IMR-90 (cell line): ENCODE measurements at regions not wholly inside any gene's neighbourhood (a gene's known extent, or its start where the extent isn't known, plus 50 kb on each side); places are given as distances from the start of the nearest gene placed in this dataset.

ENCODE experiments used
- ATAC-seq: fragments of 200-7000 bp; cut with Tn5 transposase; 2 replicates; pipeline ENCODE4 v1.9.1; 2020; ENCODE audit warnings: low read depth, mild to moderate bottlenecking, moderate library complexity
- BruUV-seq: library from RNA; stranded (reverse); fragments of 400-500 nt; replicated peaks from 2 replicates; lab custom pipeline; 2021; lab: Mats Ljungman, UMichigan
- CTCF ChIA-PET: fragments of 300-600 bp; formaldehyde crosslinking; extraction: SDS; loops from one replicate; lab custom pipeline; 2021; ENCODE audit warnings: antibody characterized with exemption; lab: Yijun Ruan, JAX
- POLR2A ChIA-PET: fragments of 300-600 bp; sonication (Branson Sonifier 250); formaldehyde crosslinking; loops from one replicate; lab custom pipeline; 2022; ENCODE audit warnings: antibody characterized with exemption; ENCODE audit not compliant: unreplicated experiment; lab: Charles Lee
- DNase-seq: peaks from one replicate; pipeline ENCODE4 v3.0.0; 2013
- H2AFZ ChIP-seq: replicated peaks from 2 replicates; pipeline ENCODE3; 2013; ENCODE audit warnings: low read length, mild to moderate bottlenecking; ENCODE audit not compliant: poor library complexity
- H2AK5ac ChIP-seq: 2 replicates; pipeline ENCODE4 v1.6.1; 2013; ENCODE audit warnings: low read depth, low read length, inconsistent platforms
- H2AK9ac ChIP-seq: replicated peaks from 2 replicates; pipeline ENCODE3; 2013; ENCODE audit warnings: mild to moderate bottlenecking, low read depth, low read length, moderate library complexity; ENCODE audit not compliant: poor library complexity
- H2BK120ac ChIP-seq: 2 replicates; pipeline ENCODE4 v1.6.1; 2013; ENCODE audit warnings: low read depth, low read length, inconsistent platforms
- H2BK15ac ChIP-seq: 3 replicates; pipeline ENCODE4 v1.6.1; 2013; ENCODE audit warnings: low read depth, low read length, inconsistent platforms
- H2BK20ac ChIP-seq: 2 replicates; pipeline ENCODE4 v1.6.1; 2013; ENCODE audit warnings: low read depth, mild to moderate bottlenecking, inconsistent platforms, low read length, moderate library complexity
- H2BK5ac ChIP-seq: 2 replicates; pipeline ENCODE4 v1.6.1; 2013; ENCODE audit warnings: mild to moderate bottlenecking, low read depth, low read length, inconsistent platforms; ENCODE audit not compliant: poor library complexity, severe bottlenecking
- H3K14ac ChIP-seq: replicated peaks from 2 replicates; pipeline ENCODE4 v1.6.1; 2013; ENCODE audit warnings: low read depth, low read length, inconsistent platforms
- H3K18ac ChIP-seq: 2 replicates; pipeline ENCODE4 v1.6.1; 2013; ENCODE audit warnings: low read depth, low read length, control low read depth
- H3K23ac ChIP-seq: 2 replicates; pipeline ENCODE4 v1.6.1; 2013; ENCODE audit warnings: low read depth, low read length, inconsistent platforms
- H3K27ac ChIP-seq: 2 replicates; pipeline ENCODE4 v1.5.1; 2013; ENCODE audit warnings: mild to moderate bottlenecking, control low read depth, low read length; ENCODE audit not compliant: insufficient read depth
- H3K27me3 ChIP-seq: 2 replicates; pipeline ENCODE4 v1.6.1; 2013; ENCODE audit warnings: low read length; ENCODE audit not compliant: control insufficient read depth, insufficient read depth
- H3K36me3 ChIP-seq: 2 replicates; pipeline ENCODE4 v1.6.1; 2013; ENCODE audit warnings: low read length, mixed read lengths; ENCODE audit not compliant: control insufficient read depth, insufficient read depth
- H3K4ac ChIP-seq: 2 replicates; pipeline ENCODE4 v1.6.1; 2013; ENCODE audit warnings: low read depth, low read length, inconsistent platforms
- H3K4me1 ChIP-seq: 2 replicates; pipeline ENCODE4 v1.6.1; 2013; ENCODE audit warnings: low read length, mixed read lengths; ENCODE audit not compliant: control insufficient read depth, insufficient read depth
- H3K4me2 ChIP-seq: 2 replicates; pipeline ENCODE4 v1.6.1; 2013; ENCODE audit warnings: low read depth, mild to moderate bottlenecking, control low read depth, low read length, moderate library complexity
- H3K4me3 ChIP-seq: 2 replicates; pipeline ENCODE4 v1.5.1; 2013; ENCODE audit warnings: low read depth, mild to moderate bottlenecking, control low read depth, low read length, moderate library complexity; ENCODE audit not compliant: insufficient read depth
- H3K56ac ChIP-seq: 2 replicates; pipeline ENCODE4 v1.6.1; 2013; ENCODE audit warnings: low read length, inconsistent platforms; ENCODE audit not compliant: insufficient read depth; ENCODE audit errors: extremely low read depth
- H3K79me1 ChIP-seq, 2 experiments: 2 replicates each; pipeline ENCODE4 v1.6.1; 2013; ENCODE audit warnings: low read length in 2 of 2, inconsistent platforms in 1 of 2, low read depth in 1 of 2
- H3K9ac ChIP-seq: 2 replicates; pipeline ENCODE4 v1.6.1; 2013; ENCODE audit warnings: low read depth, low read length, control low read depth
- H3K9me1 ChIP-seq: 2 replicates; pipeline ENCODE4 v1.6.1; 2013; ENCODE audit warnings: low read length, inconsistent platforms; ENCODE audit not compliant: insufficient read depth
- H3K9me3 ChIP-seq: 2 replicates; pipeline ENCODE4 v1.6.1; 2013; ENCODE audit warnings: low read length; ENCODE audit not compliant: control insufficient read depth, insufficient read depth
- H4K20me1 ChIP-seq: 2 replicates; pipeline ENCODE4 v1.6.1; 2013; ENCODE audit warnings: low read length, inconsistent platforms; ENCODE audit not compliant: insufficient read depth
- H4K5ac ChIP-seq: 2 replicates; pipeline ENCODE4 v1.6.1; 2013; ENCODE audit warnings: mild to moderate bottlenecking, low read depth, low read length, control low read depth
- H4K8ac ChIP-seq, 2 experiments: 2 replicates each; pipeline ENCODE4 v1.6.1; 2013; ENCODE audit warnings: low read depth in 2 of 2, low read length in 2 of 2, control low read depth in 1 of 2, inconsistent platforms in 1 of 2
- H4K91ac ChIP-seq: 2 replicates; pipeline ENCODE4 v1.6.1; 2013; ENCODE audit warnings: low read depth, low read length, inconsistent platforms; ENCODE audit not compliant: insufficient read depth
- BHLHE40 ChIP-seq: fragments of 150-350 bp; IDR thresholded peaks from 2 replicates; pipeline ENCODE4 v1.6.1; 2016; ENCODE audit warnings: mild to moderate bottlenecking, low read depth, low read length
- CEBPB ChIP-seq: IDR thresholded peaks from 2 replicates; pipeline ENCODE4 v1.6.1; 2012; ENCODE audit warnings: low read depth, low read length, improper control_type of control experiment
- CHD1 ChIP-seq: IDR thresholded peaks from 2 replicates; pipeline ENCODE4 v1.6.1; 2012; ENCODE audit warnings: low read depth, low read length, improper control_type of control experiment
- FOS ChIP-seq: fragments of 150-350 bp; IDR thresholded peaks from 2 replicates; pipeline ENCODE4 v1.6.1; 2016; ENCODE audit warnings: low read depth, low read length
- MAFK ChIP-seq: IDR thresholded peaks from 2 replicates; pipeline ENCODE4 v1.6.1; 2012; ENCODE audit warnings: low read depth, low read length, improper control_type of control experiment
- MAZ ChIP-seq: IDR thresholded peaks from 2 replicates; pipeline ENCODE4 v1.6.1; 2012; ENCODE audit warnings: low read depth, mild to moderate bottlenecking, low read length, improper control_type of control experiment, moderate library complexity, borderline replicate concordance
- MXI1 ChIP-seq: IDR thresholded peaks from 2 replicates; pipeline ENCODE4 v1.6.1; 2012; ENCODE audit warnings: low read depth, mild to moderate bottlenecking, low read length, moderate library complexity, borderline replicate concordance
- NFE2L2 ChIP-seq: fragments of 150-350 bp; IDR thresholded peaks from 2 replicates; pipeline ENCODE4 v1.6.1; 2016; ENCODE audit warnings: low read depth, mild to moderate bottlenecking, low read length
- POLR2A ChIP-seq: IDR thresholded peaks from 2 replicates; pipeline ENCODE4 v1.6.1; 2012; ENCODE audit warnings: mild to moderate bottlenecking, low read depth, low read length
- RAD21 ChIP-seq: IDR thresholded peaks from 2 replicates; pipeline ENCODE4 v1.6.1; 2012; ENCODE audit warnings: low read length, improper control_type of control experiment
- RCOR1 ChIP-seq: IDR thresholded peaks from 2 replicates; pipeline ENCODE4 v1.6.1; 2012; ENCODE audit warnings: mild to moderate bottlenecking, low read length, improper control_type of control experiment; ENCODE audit not compliant: insufficient replicate concordance
- RFX5 ChIP-seq: IDR thresholded peaks from 2 replicates; pipeline ENCODE4 v1.8.0; 2012; ENCODE audit warnings: low read depth, mild to moderate bottlenecking, low read length, moderate library complexity
- SMC3 ChIP-seq: fragments of 150-350 bp; IDR thresholded peaks from 2 replicates; pipeline ENCODE4 v1.6.1; 2016; ENCODE audit warnings: low read depth, mild to moderate bottlenecking, antibody characterized with exemption, low read length, moderate library complexity
- USF2 ChIP-seq: fragments of 150-350 bp; IDR thresholded peaks from 2 replicates; pipeline ENCODE4 v1.6.1; 2017; ENCODE audit warnings: mild to moderate bottlenecking, antibody characterized with exemption, low read length, low read depth
- WGBS, 2 experiments: methylation state at CpG; one replicate each; pipeline versions ENCODE4 v1.1.5 to v1.1.7; 2013; ENCODE audit warnings: missing lambda C conversion rate in 2 of 2; ENCODE audit not compliant: insufficient read length in 1 of 2; ENCODE audit errors: extremely low coverage in 2 of 2; 5-methylcytosine and 5-hydroxymethylcytosine counted together
- dilution Hi-C: fragments of 300-500 bp; cut with HindIII; formaldehyde crosslinking; loops from one replicate; pipeline ENCODE4 v1.14.3; 2018; ENCODE audit warnings: low sequenced_read_pairs; ENCODE audit not compliant: unreplicated experiment
- in situ Hi-C: fragments of 300-500 bp; cut with MboI; formaldehyde crosslinking; loops from 3 replicates; pipeline ENCODE4 v1.14.3; 2019; ENCODE audit warnings: low sequenced_read_pairs, inconsistent platforms, mixed read lengths
- intact Hi-C: fragments of 100-400 bp; cut with micrococcal nuclease; formaldehyde crosslinking; loops from 2 replicates; pipeline ENCODE4 v1.10.0; 2022
- TF ChIP-seq, protein P1 (sequence below): conservative IDR thresholded peaks from 2 replicates; pipeline ENCODE4 v1.5.1; 2012; ENCODE audit warnings: mild to moderate bottlenecking, low read depth, low read length, improper control_type of control experiment
- TF ChIP-seq, protein P2 (sequence below): fragments of 150-350 bp; IDR thresholded peaks from 2 replicates; pipeline ENCODE4 v1.6.1; 2016; ENCODE audit warnings: low read depth, mild to moderate bottlenecking, low read length, moderate library complexity, borderline replicate concordance

GRCh38 chr1:237998581-237998980 lies 107.9 kb upstream of the ZP4 start:
- Histone ChIP-seq H3K9me3 (no peaks in the 10 kb centered on the region; the same call in 1 of the 2 replicates), H3K4ac (no peak overlapping the region), H2AK5ac (no peak overlapping the region), H4K20me1 (no peaks in the 10 kb centered on the region), H3K4me3 (no peak overlapping the region), H3K27ac (no peak overlapping the region), H2BK15ac (no peak overlapping the region), H3K27me3 (no peaks in the 10 kb centered on the region), H3K9me1 (no peaks in the 10 kb centered on the region), H3K14ac (no peak overlapping the region), H2BK5ac (no peak overlapping the region), H3K36me3 (no peaks in the 10 kb centered on the region), H3K56ac (no peak overlapping the region), H2BK120ac (no peak overlapping the region), H2BK20ac (no peak overlapping the region), H4K5ac (no peak overlapping the region), H2AFZ (no peak overlapping the region), H4K91ac (no peak overlapping the region), H2AK9ac (no peak overlapping the region), H3K4me1 (no peaks in the 10 kb centered on the region), H4K8ac (no peak overlapping the region), H3K23ac (no peak overlapping the region), H3K9ac (no peak overlapping the region), H3K4me2 (no peak overlapping the region), H3K18ac (no peak overlapping the region), H3K79me1 (no peaks in the 10 kb centered on the region)
- ChIA-PET POLR2A (no interaction called here), CTCF (no interaction called here)
- DNase-seq (no peak), ATAC-seq (no peak)
- in situ Hi-C loops, result no loop called here
- no CpG with 5 or more reads among the region's 4 CpGs for WGBS, 2 experiments
- BruUV-seq, result no TSS peak
- TF ChIP-seq, protein P1, sequence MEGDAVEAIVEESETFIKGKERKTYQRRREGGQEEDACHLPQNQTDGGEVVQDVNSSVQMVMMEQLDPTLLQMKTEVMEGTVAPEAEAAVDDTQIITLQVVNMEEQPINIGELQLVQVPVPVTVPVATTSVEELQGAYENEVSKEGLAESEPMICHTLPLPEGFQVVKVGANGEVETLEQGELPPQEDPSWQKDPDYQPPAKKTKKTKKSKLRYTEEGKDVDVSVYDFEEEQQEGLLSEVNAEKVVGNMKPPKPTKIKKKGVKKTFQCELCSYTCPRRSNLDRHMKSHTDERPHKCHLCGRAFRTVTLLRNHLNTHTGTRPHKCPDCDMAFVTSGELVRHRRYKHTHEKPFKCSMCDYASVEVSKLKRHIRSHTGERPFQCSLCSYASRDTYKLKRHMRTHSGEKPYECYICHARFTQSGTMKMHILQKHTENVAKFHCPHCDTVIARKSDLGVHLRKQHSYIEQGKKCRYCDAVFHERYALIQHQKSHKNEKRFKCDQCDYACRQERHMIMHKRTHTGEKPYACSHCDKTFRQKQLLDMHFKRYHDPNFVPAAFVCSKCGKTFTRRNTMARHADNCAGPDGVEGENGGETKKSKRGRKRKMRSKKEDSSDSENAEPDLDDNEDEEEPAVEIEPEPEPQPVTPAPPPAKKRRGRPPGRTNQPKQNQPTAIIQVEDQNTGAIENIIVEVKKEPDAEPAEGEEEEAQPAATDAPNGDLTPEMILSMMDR, result no peak
- TF ChIP-seq BHLHE40 (no peak), SMC3 (no peak), POLR2A (no peak), FOS (no peak), RCOR1 (no peak), RAD21 (no peak), MAFK (no peak), NFE2L2 (no peak), MAZ (no peak), MXI1 (no peak), CHD1 (no peak), CEBPB (no peak), USF2 (no peak), RFX5 (no peak)
- TF ChIP-seq, protein P2, sequence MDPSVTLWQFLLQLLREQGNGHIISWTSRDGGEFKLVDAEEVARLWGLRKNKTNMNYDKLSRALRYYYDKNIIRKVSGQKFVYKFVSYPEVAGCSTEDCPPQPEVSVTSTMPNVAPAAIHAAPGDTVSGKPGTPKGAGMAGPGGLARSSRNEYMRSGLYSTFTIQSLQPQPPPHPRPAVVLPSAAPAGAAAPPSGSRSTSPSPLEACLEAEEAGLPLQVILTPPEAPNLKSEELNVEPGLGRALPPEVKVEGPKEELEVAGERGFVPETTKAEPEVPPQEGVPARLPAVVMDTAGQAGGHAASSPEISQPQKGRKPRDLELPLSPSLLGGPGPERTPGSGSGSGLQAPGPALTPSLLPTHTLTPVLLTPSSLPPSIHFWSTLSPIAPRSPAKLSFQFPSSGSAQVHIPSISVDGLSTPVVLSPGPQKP, result no peak
- intact Hi-C loops, result no loop called here
- dilution Hi-C loops, result no loop called here
